ENCODE measurements at regions not wholly inside any gene's neighbourhood (a gene's known extent, or its start where the extent isn't known, plus 50 kb on each side); places are given as distances from the start of the nearest gene placed in this dataset.

DNA sequence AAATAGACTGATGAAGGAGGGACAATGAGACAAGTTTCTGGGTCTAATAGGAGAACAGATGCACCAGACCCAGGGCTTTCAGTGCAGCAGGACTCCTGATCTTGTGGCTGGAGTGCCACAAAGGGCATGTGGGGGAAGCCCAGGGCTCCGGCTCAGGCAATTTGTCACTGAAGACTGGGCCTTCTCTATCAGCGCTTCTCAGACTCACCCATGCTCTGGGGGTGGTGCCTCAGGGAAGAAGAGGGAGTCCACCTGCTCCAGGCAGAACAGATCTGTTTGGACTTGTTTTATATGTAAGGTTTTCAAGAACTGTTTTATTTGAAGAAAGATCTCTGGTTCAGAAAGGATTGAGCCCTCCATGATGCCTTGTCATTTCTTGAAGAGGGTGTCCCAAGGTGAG, 112.4 kb upstream of the TLE3 start:
- DNase-seq (ENCODE audit: low read depth in 3 of 3): no peak

- no peak for DNase-seq (ENCODE audit: low read depth in 3 of 3)
Measured at GRCh38 chr15:70209499-70209898, 111.8 kb upstream of the TLE3 start.

GRCh38 chr15:70208332-70208731, 110.6 kb upstream of the TLE3 start:
- no peak for DNase-seq (ENCODE audit: low read depth in 3 of 3)

DNA sequence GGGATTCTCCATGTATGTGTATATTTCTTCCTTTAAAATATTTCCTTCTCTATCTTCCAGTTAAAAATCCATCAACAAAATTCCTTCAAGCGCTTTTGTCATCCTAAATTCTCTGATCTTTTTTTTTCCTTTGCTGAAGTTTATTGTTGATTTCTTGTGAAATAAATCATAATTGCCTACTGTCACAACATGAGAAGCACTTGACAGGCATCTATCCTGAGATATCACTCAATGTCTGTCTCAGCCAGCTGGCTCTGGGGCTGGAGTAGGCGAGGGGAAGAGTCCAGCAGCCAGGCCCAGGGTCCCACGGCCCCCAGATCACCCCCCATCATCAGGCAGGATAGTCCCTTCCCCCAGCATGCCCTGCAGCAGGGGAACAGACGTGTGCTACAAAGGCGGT, 109.0 kb upstream of the TLE3 start:
- DNase-seq (ENCODE audit: low read depth in 3 of 3): no peak

GRCh38 chr15:70204652-70205051, 106.9 kb upstream of the TLE3 start:
- DNase-seq (ENCODE audit: low read depth in 3 of 3): no peak

DNA sequence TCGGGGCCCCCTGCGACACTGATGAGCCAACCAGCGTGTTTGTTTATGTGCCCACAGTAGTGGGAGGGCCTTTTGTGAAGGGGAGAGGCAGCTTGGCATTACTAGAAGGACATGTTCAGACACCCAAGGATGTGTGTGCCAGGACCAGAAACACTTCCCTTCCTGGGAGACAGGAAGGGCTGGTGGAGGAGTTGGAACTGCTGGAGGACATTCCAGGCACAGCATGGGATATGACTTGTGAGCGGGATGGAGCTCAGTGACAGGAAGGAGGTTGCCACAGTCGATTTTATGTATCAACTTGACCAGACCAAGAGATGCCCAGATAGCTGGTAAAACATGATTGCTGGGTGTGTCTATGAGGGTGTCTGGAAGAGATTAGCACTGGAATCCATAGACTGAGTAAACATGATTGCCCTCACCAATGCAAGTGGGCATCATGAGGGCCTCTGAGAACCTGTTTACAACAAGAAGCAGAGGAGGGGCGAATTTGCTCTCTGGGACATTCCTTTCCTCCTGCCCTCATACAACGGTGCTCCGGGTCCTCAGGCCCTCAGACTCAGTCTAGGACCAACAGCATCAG, 106.4 kb upstream of the TLE3 start:
- DNase-seq (ENCODE audit: low read depth in 3 of 3): no peak

DNA sequence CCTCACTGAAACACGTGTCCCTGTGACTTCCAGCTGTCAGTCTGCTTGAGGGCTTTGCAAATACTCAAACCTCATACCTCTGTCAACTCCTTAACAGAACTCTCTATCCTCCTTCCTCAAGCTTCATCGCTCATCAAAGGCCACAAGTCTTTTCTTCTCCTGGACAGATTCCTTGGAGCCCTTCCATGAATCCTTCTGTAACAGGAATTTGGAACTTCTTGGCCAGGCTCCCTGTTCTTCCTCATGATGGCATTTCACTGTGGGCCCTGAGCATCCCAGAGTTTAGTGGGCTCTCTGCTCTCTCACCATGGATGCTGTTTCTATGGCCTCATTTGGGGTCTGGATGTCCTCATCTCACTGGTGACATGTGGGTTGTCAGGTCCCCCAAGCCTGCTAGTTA, 105.0 kb upstream of the TLE3 start:
- no peak for DNase-seq (ENCODE audit: low read depth in 3 of 3)

- no peak for DNase-seq (ENCODE audit: low read depth in 3 of 3)
Measured at GRCh38 chr15:70201425-70201775, 103.7 kb upstream of the TLE3 start.

DNA sequence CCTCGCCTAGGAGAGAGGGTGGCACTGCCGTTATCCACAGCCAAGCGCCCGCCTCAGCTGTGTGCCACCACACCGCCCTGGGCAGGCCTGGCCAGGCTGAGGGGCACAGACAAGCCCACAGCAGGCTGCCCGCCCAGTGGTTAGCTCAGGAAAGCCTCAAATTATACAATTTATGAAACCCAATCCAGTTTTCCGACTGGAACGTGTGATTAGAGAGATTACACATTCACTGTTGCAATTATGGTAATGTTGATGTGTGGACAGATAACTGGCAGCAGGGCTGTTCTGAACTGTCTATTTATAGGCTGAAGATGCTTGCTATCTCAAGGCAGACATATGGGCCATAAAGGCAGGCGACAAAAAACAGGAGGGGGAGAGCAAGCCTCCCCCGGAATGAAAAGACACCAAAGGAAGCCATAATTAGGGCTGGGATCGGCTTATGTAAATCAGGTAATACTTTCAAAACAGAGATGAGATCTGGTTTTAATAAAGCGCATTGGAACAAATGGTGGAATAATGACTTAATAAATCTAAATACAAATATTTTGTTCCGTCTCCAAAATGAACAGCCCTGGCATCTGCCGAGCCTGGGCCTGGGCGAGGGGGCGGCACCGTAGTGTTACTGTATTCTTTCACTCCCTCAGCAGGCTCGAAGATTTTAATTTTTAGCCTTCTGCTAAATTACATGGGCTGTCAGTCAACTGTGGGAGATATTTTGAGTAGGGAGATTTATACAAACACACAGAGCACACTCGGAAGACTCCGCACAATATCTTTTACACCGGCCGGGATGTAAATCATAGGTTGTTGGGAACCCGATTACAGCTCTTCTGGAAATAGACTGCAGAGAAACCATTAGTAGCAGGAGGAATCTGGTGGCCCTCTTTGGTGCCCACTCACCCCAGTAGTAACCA, 103.1 kb upstream of the TLE3 start:
- DNase-seq (ENCODE audit: low read depth in 3 of 3): no peak

GRCh38 chr15:70199540-70200410, 102.1 kb upstream of the TLE3 start:
- no peak for DNase-seq (ENCODE audit: low read depth in 3 of 3)

DNA sequence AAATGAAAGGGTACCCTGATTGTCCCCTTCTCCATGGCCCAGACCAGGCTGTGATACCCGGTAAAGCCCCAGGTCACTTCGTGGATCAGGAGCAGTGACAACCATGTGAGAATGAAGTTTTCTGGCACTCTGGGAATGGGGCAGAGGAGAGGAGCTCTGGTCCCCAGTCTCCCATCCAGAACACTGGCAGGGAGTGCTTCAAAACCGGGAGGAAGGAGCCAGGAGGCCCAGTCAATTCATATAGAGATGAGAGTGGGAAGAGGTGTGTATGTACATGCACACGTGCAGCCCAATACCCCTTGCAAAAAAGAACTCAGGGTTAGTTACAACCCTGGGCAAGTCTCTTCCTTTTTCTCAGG, 101.4 kb upstream of the TLE3 start:
- no peak for DNase-seq (ENCODE audit: low read depth in 3 of 3)

DNA sequence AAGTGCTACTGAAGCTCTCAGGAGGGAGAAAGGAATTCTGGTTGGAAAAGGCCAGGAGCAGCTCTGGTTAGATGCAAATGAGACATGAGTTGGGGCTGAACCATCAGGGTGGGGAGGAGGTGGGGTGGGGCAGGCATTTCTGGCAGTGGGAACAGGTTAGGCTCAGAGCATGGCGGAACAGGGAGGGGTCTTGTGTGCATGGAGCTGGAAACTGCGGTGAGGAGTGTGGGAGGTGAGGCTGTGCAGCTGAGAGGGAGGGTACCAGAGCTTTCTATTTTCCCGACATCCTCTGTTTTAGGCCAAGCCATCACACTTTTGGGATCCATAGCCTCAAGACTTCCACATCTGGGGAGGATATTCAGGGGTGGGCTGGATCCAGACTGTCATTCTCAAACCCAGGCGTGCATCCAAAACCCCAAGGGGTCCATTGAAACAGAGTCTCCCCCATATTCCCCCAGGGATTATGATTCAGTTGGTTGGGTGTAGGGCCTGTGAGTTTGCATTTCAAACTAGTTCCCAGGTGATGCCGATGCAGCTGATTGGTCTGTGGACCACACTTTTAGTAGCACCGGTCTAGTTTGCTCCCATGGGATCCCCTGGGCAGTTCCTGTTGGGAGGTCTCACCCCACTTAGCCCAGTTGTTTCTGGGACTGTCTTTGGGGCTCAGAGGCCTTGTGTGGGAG, 100.9 kb upstream of the TLE3 start:
- DNase-seq (ENCODE audit: low read depth in 3 of 3): no peak

DNA sequence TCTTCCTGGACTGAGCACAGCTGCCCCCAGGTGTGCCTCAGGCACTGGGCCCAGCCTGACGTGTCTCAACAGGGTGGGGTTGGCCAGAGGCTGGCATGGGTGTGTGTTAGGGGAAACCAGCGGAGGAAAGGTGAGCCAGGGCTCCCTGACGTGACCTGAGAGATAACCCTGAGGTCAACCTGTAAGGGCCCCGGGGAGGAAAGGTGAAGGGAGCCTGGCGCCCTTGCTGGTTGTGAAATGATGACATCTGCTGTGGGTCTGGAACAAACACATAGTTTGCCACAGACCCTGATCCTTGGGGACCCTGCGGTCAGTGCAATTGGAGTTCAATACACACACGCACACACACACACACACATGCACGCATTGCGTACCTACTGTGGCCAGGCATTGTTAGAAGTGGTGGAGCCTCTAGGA, 100.2 kb upstream of the TLE3 start:
- no peak for DNase-seq (ENCODE audit: low read depth in 3 of 3)

DNA sequence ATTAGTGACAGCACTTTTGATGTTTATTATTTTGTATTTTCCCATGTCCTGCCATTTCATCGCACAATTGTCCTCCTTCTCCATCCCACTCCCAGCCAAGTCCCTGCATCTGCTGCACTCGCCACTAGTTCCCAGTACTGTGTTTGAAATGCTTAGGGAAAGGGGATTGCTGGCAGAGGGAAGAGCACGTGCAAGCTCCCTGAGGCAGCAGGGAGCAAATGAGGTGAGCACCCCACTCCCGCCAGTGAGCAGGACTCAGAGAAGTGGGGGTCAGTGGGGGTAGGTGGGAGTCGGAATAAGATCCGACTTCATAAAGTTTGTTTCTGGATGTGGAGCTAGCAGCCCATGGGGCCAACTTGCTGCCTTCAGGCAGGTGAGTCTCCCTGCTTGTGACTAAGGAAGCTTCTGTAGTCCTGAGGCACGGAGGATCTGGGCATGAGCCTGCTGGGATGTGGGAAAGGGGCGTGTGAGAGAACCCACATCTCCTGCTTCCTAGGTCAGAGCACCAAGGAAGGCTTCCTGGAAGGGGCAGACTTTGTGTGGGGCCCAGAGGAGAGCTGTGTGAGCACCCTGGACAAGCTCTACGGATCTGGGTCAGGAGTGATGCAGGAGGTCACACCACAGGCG, 99.7 kb upstream of the TLE3 start:
- DNase-seq (ENCODE audit: low read depth in 3 of 3): no peak

DNA sequence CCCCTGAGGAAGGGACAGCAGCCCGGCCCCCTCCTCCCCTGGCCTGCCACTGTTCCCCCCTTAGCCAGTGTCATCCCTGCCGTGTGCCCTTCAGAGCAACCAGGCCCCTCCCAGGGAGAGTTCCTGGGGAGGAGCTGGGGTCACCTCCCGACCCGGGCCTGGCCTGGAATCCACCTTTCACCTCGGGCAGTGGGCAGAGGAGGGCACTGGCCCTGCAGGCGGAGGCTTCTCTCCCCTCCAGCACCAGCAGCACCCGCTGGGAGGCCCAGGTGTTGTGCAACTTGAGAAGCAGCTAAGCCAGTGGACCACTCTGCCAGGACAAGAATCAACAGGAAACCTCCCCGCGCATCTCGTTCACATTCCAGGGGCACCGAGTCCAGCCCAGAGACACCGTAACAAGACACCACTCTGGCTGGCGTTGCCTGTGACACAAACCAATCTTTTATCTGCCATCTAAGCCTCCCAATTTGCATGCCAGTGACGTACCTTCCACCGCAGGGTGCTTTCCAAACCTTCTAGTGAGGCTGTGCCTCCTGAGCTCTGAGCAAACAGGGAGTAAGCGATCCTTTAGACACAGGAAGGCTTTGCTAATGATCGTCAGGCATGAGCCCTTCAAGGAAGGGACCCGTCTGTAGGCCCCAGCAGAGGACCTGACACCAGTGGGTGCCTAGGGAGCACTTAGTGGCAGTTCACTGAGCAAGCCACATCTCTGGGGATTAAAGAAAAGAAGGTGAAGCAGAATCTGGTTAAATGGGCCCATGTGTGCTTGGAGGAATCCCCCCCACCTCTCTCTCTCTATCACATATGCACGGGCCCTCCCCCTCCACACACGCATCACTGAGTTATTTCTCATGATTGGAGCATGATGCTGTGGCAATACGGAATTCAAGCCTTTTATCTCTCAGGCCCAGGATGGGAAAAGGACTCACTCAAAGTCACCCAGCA, 98.9 kb upstream of the TLE3 start:
- DNase-seq (ENCODE audit: low read depth in 3 of 3): peak; percentile 19 to 41 (median 29)

GRCh38 chr15:70195587-70196305, 98.0 kb upstream of the TLE3 start:
- DNase-seq (ENCODE audit: low read depth in 3 of 3): no peak

- no peak for DNase-seq (ENCODE audit: low read depth in 3 of 3)
Measured at GRCh38 chr15:70195171-70195570, 97.5 kb upstream of the TLE3 start.

DNA sequence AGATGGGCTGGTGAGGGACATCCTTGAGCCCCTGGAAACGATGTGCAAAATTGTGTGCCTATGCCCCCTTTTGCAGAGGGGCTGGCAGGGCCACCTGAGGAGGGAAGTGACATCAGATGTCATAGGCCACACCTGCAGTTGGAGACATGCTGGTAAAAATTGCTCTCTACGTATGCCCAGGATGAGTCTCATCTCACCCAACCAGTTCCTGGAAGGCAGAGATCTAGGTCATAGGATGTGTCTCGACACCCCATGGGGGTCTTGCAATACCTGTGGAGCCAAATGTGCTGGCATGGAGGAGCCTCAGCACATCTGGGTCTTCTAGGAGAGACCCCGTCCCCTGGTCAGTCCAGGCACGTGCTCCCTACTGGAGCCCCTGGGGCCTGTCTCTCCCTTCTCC, 96.5 kb upstream of the TLE3 start:
- no peak for DNase-seq (ENCODE audit: low read depth in 3 of 3)

- DNase-seq (ENCODE audit: low read depth in 3 of 3): no peak
Measured at GRCh38 chr15:70193734-70194133, 96.0 kb upstream of the TLE3 start.

GRCh38 chr15:70192490-70192889, 94.8 kb upstream of the TLE3 start:
- no peak for DNase-seq (ENCODE audit: low read depth in 3 of 3)

All from stimulated activated CD4-positive, alpha-beta T cell treated with anti-CD3 and anti-CD28 coated beads, TNF-alpha, amount 100 ng/mL, for 24 hours (primary cell).